Calu3 (cell line): ENCODE measurements at regions not wholly inside any gene's neighbourhood (a gene's known extent, or its start where the extent isn't known, plus 50 kb on each side); places are given as distances from the start of the nearest gene placed in this dataset.

Source experiments
- BruUV-seq: library from RNA; stranded (reverse); fragments of 400-500 nt; replicated peaks from 2 replicates; lab custom pipeline; 2021; lab: Mats Ljungman, UMichigan
- CTCF ChIA-PET: fragments of 300-600 bp; sonication (Branson Sonifier 250); formaldehyde crosslinking; loops from one replicate; lab custom pipeline; 2022; ENCODE audit warnings: antibody characterized with exemption; lab: Charles Lee
- DNase-seq: peaks from one replicate; pipeline ENCODE4 v3.0.0; 2022
- H3K27ac Mint-ChIP-seq: one replicate; pipeline ENCODE4 v1.8.0; 2022; ENCODE audit warnings: mixed read lengths; ENCODE audit not compliant: unreplicated experiment
- H3K27me3 Mint-ChIP-seq: one replicate; pipeline ENCODE4 v1.8.0; 2022; ENCODE audit warnings: mixed read lengths; ENCODE audit not compliant: unreplicated experiment
- H3K36me3 Mint-ChIP-seq: one replicate; pipeline ENCODE4 v1.8.0; 2022; ENCODE audit warnings: mild to moderate bottlenecking, moderate library complexity, mixed read lengths; ENCODE audit not compliant: insufficient read depth, unreplicated experiment
- H3K4me1 Mint-ChIP-seq: one replicate; pipeline ENCODE4 v1.8.0; 2022; ENCODE audit warnings: mild to moderate bottlenecking, low read depth, mixed read lengths; ENCODE audit not compliant: unreplicated experiment
- H3K4me3 Mint-ChIP-seq: one replicate; pipeline ENCODE4 v1.8.0; 2022; ENCODE audit warnings: mild to moderate bottlenecking, low read depth, moderate library complexity, mixed read lengths; ENCODE audit not compliant: unreplicated experiment
- H3K9me3 Mint-ChIP-seq: one replicate; pipeline ENCODE4 v1.8.0; 2022; ENCODE audit warnings: low read depth, mixed read lengths; ENCODE audit not compliant: unreplicated experiment
- CTCF ChIP-seq: fragments of 200-600 bp; IDR thresholded peaks from one replicate; pipeline ENCODE4 v1.8.0; 2022; ENCODE audit warnings: antibody characterized with exemption; ENCODE audit not compliant: unreplicated experiment
- intact Hi-C: fragments of 100-400 bp; cut with micrococcal nuclease; formaldehyde crosslinking; loops from one replicate; pipeline ENCODE4 v1.10.0; 2022; ENCODE audit not compliant: unreplicated experiment

- no TSS peak for BruUV-seq
- CTCF ChIA-PET, result interaction anchor here (1.2 kb wide), 1 partner anchor 264 kb away, joined by 8 read pairs; no protein-coding TSS in a partner anchor
- no peak for TF ChIP-seq CTCF
- Mint-ChIP-seq H3K4me3 (no peak overlapping the region), H3K36me3 (peaks cover 9% of the 10 kb centered on the region), H3K27ac (peak overlapping the region; percentile 33), H3K27me3 (no peaks in the 10 kb centered on the region), H3K4me1 (peaks cover 52% of the 10 kb centered on the region), H3K9me3 (peaks cover 3% of the 10 kb centered on the region)
- intact Hi-C loops, result loop anchor here (1.0 kb wide), 1 partner anchor 68 kb away; no protein-coding TSS in a partner anchor
- no peak for DNase-seq
Measured at GRCh38 chr12:88921890-88922532, 341.7 kb upstream of the KITLG start.

- Mint-ChIP-seq H3K9me3 (peaks cover 3% of the 10 kb centered on the region), H3K27ac (peak overlapping the region; percentile 33), H3K4me3 (no peak overlapping the region), H3K27me3 (no peaks in the 10 kb centered on the region), H3K36me3 (peaks cover 5% of the 10 kb centered on the region), H3K4me1 (peaks cover 46% of the 10 kb centered on the region)
- intact Hi-C loops, result loop anchor here (1.0 kb wide), 1 partner anchor 67 kb away; no protein-coding TSS in a partner anchor
- no TSS peak for BruUV-seq
- TF ChIP-seq CTCF, result no peak
- no peak for DNase-seq
- CTCF ChIA-PET, result interaction anchor here (1.2 kb wide), 1 partner anchor 263 kb away, joined by 8 read pairs; no protein-coding TSS in a partner anchor
Measured at GRCh38 chr12:88921434-88921833, 341.2 kb upstream of the KITLG start.

GRCh38 chr12:88918161-88918560 is 337.9 kb upstream of the KITLG start:
- Mint-ChIP-seq H3K4me3 (no peak overlapping the region), H3K9me3 (peaks cover 8% of the 10 kb centered on the region), H3K27ac (no peak overlapping the region), H3K36me3 (no peaks in the 10 kb centered on the region), H3K27me3 (no peaks in the 10 kb centered on the region), H3K4me1 (peaks cover 20% of the 10 kb centered on the region)
- intact Hi-C loops, result no loop called here
- no peak for TF ChIP-seq CTCF
- CTCF ChIA-PET, result interaction anchor here (0.6 kb wide), 1 partner anchor 72 kb away, joined by 4 read pairs; no protein-coding TSS in a partner anchor
- DNase-seq, result no peak
- no TSS peak for BruUV-seq

GRCh38 chr12:88914967-88915366 is 334.7 kb upstream of the KITLG start:
- CTCF ChIA-PET, result no interaction called here
- DNase-seq, result no peak
- H3K4me3 Mint-ChIP-seq, result no peak overlapping the region
- BruUV-seq, result no TSS peak
- H3K9me3 Mint-ChIP-seq, result peaks cover 8% of the 10 kb centered on the region
- H3K4me1 Mint-ChIP-seq, result no peaks in the 10 kb centered on the region
- H3K36me3 Mint-ChIP-seq, result no peaks in the 10 kb centered on the region
- no peak for TF ChIP-seq CTCF
- intact Hi-C loops, result no loop called here
- H3K27ac Mint-ChIP-seq, result peak overlapping the region; percentile 47
- no peaks in the 10 kb centered on the region for H3K27me3 Mint-ChIP-seq
